ENCODE measurements at regions not wholly inside any gene's neighbourhood (a gene's known extent, or its start where the extent isn't known, plus 50 kb on each side); places are given as distances from the start of the nearest gene placed in this dataset.

DNA sequence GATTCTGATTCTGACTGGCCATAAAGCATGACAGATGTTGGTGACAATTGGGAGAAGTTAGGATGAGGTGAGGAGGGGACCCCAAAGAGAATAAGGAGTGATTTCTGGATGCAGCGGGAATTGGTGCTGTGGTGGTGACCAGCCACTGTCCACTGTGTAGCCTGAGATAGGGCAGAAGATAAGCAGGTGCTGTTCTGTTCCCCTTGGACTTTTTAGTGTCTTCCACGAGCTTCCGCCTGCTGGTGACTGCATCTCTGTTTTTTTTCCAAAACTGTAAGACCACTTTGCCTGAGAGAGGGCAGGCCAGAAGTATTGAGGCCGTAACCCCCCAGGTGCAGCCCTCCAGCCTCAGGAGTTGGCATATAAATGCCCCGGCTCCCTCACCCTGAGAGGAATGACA, 161.2 kb upstream of the MYL2 start:
- Mint-ChIP-seq H3K27ac (no peak overlapping the region), H3K9me3 (ENCODE audit: low read depth) (no peaks in the 10 kb centered on the region), H3K4me3 (ENCODE audit: low read depth) (no peak overlapping the region), H3K36me3 (ENCODE audit: insufficient read depth) (peaks cover 10% of the 10 kb centered on the region), H3K27me3 (no peaks in the 10 kb centered on the region), H3K4me1 (ENCODE audit: low read depth) (peaks cover 75% of the 10 kb centered on the region)
- TF ChIP-seq, protein P1, sequence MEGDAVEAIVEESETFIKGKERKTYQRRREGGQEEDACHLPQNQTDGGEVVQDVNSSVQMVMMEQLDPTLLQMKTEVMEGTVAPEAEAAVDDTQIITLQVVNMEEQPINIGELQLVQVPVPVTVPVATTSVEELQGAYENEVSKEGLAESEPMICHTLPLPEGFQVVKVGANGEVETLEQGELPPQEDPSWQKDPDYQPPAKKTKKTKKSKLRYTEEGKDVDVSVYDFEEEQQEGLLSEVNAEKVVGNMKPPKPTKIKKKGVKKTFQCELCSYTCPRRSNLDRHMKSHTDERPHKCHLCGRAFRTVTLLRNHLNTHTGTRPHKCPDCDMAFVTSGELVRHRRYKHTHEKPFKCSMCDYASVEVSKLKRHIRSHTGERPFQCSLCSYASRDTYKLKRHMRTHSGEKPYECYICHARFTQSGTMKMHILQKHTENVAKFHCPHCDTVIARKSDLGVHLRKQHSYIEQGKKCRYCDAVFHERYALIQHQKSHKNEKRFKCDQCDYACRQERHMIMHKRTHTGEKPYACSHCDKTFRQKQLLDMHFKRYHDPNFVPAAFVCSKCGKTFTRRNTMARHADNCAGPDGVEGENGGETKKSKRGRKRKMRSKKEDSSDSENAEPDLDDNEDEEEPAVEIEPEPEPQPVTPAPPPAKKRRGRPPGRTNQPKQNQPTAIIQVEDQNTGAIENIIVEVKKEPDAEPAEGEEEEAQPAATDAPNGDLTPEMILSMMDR (IDR thresholded peaks at IDR 0.05; ENCODE audit: unreplicated experiment), result no peak
- DNase-seq (ENCODE audit: low spot score, unreplicated experiment), result no peak

DNA sequence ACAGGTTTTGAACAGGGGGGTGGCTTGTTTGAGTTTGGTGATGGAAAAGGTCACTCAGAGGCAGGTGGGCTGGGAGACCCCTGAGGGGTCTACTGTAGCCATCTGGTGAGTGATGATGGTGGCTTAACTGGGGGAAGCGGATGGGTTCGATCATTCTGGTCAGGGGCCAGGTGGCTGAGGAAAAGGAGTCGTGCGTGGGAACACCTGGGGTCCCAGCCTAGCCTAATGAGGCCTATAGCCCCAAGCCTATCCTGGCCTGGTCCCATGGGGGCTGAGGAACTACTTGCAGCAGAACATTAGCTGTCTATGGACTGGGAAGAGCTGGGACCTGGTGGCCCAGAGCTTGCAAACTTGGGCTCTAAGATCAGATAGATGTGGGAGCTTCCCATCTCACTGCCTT, 158.4 kb upstream of the MYL2 start:
- no peak for DNase-seq (ENCODE audit: low spot score, unreplicated experiment)
- H3K9me3 Mint-ChIP-seq (ENCODE audit: low read depth), result no peaks in the 10 kb centered on the region
- H3K27me3 Mint-ChIP-seq, result no peaks in the 10 kb centered on the region
- TF ChIP-seq, protein P1 (IDR thresholded peaks at IDR 0.05; ENCODE audit: unreplicated experiment), result no peak
- H3K36me3 Mint-ChIP-seq (ENCODE audit: insufficient read depth), result peaks cover 2% of the 10 kb centered on the region
- no peak overlapping the region for H3K4me3 Mint-ChIP-seq (ENCODE audit: low read depth)
- peak overlapping the region; percentile 29 for H3K27ac Mint-ChIP-seq
- peaks cover 74% of the 10 kb centered on the region for H3K4me1 Mint-ChIP-seq (ENCODE audit: low read depth)

DNA sequence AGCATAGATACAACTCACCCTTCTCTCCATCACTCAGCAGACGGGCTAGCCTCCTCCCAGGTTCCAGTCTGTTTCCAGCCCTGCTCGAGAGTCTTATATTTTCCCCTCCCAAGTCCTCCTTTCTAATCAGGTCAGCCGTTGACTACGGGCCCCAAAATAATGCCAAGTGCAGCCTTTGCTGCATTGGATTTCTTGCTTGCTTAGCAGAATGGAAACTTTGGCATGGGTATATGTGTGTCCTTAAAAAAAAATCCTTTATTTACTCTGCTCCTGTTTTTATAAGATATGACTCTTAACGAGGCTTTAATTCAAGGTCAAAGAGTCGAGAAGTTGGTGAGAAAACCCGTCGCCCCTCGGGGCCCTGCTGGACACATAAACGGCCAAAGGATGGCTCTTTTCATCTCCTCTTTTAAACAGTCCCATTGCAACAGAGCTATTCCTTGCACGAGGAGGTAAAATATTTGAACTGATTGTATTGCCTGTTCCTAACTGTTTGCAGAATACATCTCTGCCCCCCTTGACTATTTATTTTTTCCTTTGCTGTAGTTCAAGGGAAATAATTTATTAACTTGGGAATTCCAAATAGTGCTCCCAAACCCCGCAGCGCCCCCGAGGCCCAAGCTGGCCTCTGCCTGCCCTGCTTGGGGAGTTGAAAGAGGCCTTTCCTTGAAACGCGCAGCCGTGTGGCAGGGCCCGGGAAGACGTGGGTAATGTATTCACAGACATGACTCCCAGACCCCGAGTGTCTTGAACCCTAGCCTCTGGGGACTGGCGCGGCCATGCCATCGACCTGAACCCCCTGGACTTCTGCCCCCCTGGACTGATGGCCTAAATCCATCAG, 156.5 kb upstream of the MYL2 start:
- Mint-ChIP-seq H3K27ac (peak overlapping the region; percentile 92), H3K36me3 (ENCODE audit: insufficient read depth) (peaks cover 3% of the 10 kb centered on the region), H3K9me3 (ENCODE audit: low read depth) (peaks cover 3% of the 10 kb centered on the region), H3K4me3 (ENCODE audit: low read depth) (peak overlapping the region; percentile 50), H3K4me1 (ENCODE audit: low read depth) (peaks cover 66% of the 10 kb centered on the region), H3K27me3 (no peaks in the 10 kb centered on the region)
- TF ChIP-seq, protein P1 (IDR thresholded peaks at IDR 0.05; ENCODE audit: unreplicated experiment), result peak; percentile 28
- DNase-seq (ENCODE audit: low spot score, unreplicated experiment), result peak; percentile 22

DNA sequence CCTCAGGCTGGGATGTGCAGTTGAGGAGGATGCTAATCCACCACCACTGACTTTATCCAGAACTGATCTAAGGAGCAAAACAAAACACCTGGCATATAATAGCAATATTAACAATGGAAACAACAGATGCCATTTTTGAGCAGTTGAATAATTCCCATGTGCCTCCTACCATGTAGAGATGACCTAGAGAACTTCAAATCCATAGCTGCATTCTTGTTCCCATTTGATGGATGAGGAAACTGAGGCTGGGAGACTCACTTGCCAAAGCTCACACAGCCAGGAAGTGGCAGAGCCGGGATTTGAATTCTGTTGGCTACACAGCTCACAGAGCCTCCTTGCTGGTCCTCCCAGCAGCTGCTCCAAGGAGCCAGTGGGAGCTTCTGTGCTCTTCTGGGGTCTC, 155.8 kb upstream of the MYL2 start:
- Mint-ChIP-seq H3K4me1 (ENCODE audit: low read depth) (peaks cover 64% of the 10 kb centered on the region), H3K36me3 (ENCODE audit: insufficient read depth) (peaks cover 9% of the 10 kb centered on the region), H3K4me3 (ENCODE audit: low read depth) (no peak overlapping the region), H3K27ac (peak overlapping the region; percentile 68), H3K27me3 (no peaks in the 10 kb centered on the region), H3K9me3 (ENCODE audit: low read depth) (peaks cover 7% of the 10 kb centered on the region)
- no peak for DNase-seq (ENCODE audit: low spot score, unreplicated experiment)
- TF ChIP-seq, protein P1 (IDR thresholded peaks at IDR 0.05; ENCODE audit: unreplicated experiment), result no peak

DNA sequence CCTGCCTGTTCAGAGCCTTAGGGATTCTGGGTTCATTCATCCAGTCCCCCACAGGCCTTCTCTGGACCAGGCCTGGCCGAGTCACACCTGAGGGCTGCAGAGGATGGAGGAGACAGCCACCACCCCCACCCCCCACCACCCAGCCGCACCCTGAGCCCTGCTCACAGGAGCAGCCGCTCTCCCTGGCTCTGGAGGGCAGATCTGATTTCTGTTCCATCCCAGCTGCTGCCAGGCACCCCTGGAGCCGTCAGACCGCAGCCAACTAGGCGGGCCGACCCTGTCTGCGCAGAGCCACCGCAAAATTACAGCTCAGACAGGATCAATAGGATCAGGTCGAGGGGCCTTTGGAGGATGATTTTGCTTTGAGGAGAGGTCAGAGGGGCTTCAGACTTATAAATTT, 154.6 kb upstream of the MYL2 start:
- peaks cover 59% of the 10 kb centered on the region for H3K4me1 Mint-ChIP-seq (ENCODE audit: low read depth)
- no peaks in the 10 kb centered on the region for H3K27me3 Mint-ChIP-seq
- TF ChIP-seq, protein P1 (IDR thresholded peaks at IDR 0.05; ENCODE audit: unreplicated experiment), result no peak
- peak overlapping the region; percentile 30 for H3K4me3 Mint-ChIP-seq (ENCODE audit: low read depth)
- H3K27ac Mint-ChIP-seq, result no peak overlapping the region
- H3K36me3 Mint-ChIP-seq (ENCODE audit: insufficient read depth), result peaks cover 12% of the 10 kb centered on the region
- peaks cover 10% of the 10 kb centered on the region for H3K9me3 Mint-ChIP-seq (ENCODE audit: low read depth)
- no peak for DNase-seq (ENCODE audit: low spot score, unreplicated experiment)

Data from progenitor cell of endocrine pancreas (in vitro differentiated cells).